Suprapubic skin (tissue), 3 donors: ENCODE measurements at regions not wholly inside any gene's neighbourhood (a gene's known extent, or its start where the extent isn't known, plus 50 kb on each side); places are given as distances from the start of the nearest gene placed in this dataset.
"Not testable (repeated sequence)": the region's sequence is repeated elsewhere in the genome, so short reads cannot be mapped to it uniquely, and the experiment has no call there.

ENCODE experiments used
- CTCF ChIP-seq, 2 donors: fragments of 200-600 bp in 1 of 2; fragments of 450-650 bp in 1 of 2; sonication (generic) in 1 of 2; IDR thresholded peaks; one replicate each; pipeline ENCODE4 v1.5.1; 2016 to 2019; ENCODE audit warnings: antibody characterized with exemption in 2 of 2, mild to moderate bottlenecking in 1 of 2, moderate library complexity in 1 of 2
- EP300 ChIP-seq: sonication (generic); formaldehyde crosslinking; IDR thresholded peaks from one replicate; pipeline ENCODE4 v1.6.1; 2017; ENCODE audit warnings: antibody characterized with exemption
- POLR2A ChIP-seq, 2 donors: fragments of 450-650 bp; IDR thresholded peaks; one replicate each; pipeline ENCODE4 v1.6.1; 2017; ENCODE audit warnings: antibody characterized with exemption in 2 of 2, mild to moderate bottlenecking in 2 of 2, moderate library complexity in 2 of 2

GRCh38 chr9:39484292-39484691, 128.8 kb downstream of the SPATA31A1 start:
- TF ChIP-seq CTCF (IDR thresholded peaks at IDR 0.05); POLR2A (IDR thresholded peaks at IDR 0.05); EP300: not testable (repeated sequence)
